WERI-Rb-1 (cell line): ENCODE measurements at regions not wholly inside any gene's neighbourhood (a gene's known extent, or its start where the extent isn't known, plus 50 kb on each side); places are given as distances from the start of the nearest gene placed in this dataset.
A peak's percentile ranks its signal among the peaks of the same experiment; 100 is the strongest.

Source experiments
- DNase-seq: peaks from one replicate; pipeline ENCODE4 v3.0.0-alpha.2; 2020
- H3K27ac ChIP-seq: fragments of 250-450 bp; sonication (Bioruptor Pico); 2 replicates; pipeline ENCODE4 v1.5.1; 2020; ENCODE audit warnings: mild to moderate bottlenecking, moderate library complexity
- H3K27me3 ChIP-seq: fragments of 250-450 bp; sonication (Bioruptor Pico); 2 replicates; pipeline ENCODE4 v1.5.1; 2021; ENCODE audit warnings: mild to moderate bottlenecking, low read depth, moderate library complexity; ENCODE audit not compliant: insufficient read depth, severe bottlenecking
- H3K36me3 ChIP-seq: fragments of 250-450 bp; sonication (Bioruptor Pico); 2 replicates; pipeline ENCODE4 v1.5.1; 2020; ENCODE audit warnings: mild to moderate bottlenecking, moderate library complexity
- H3K4me3 ChIP-seq: 2 replicates; pipeline ENCODE4 v1.5.1; 2011; ENCODE audit warnings: low read depth, mild to moderate bottlenecking, control low read depth, low read length
- H3K9me3 ChIP-seq: fragments of 250-450 bp; sonication (Bioruptor Pico); 2 replicates; pipeline ENCODE4 v1.5.1; 2021; ENCODE audit warnings: mild to moderate bottlenecking, moderate library complexity; ENCODE audit not compliant: severe bottlenecking
- TF ChIP-seq, protein P1 (sequence below): IDR thresholded peaks from 2 replicates; pipeline ENCODE4 v1.5.1; 2011; ENCODE audit warnings: low read depth, mild to moderate bottlenecking, control low read depth, inconsistent platforms, low read length

DNA sequence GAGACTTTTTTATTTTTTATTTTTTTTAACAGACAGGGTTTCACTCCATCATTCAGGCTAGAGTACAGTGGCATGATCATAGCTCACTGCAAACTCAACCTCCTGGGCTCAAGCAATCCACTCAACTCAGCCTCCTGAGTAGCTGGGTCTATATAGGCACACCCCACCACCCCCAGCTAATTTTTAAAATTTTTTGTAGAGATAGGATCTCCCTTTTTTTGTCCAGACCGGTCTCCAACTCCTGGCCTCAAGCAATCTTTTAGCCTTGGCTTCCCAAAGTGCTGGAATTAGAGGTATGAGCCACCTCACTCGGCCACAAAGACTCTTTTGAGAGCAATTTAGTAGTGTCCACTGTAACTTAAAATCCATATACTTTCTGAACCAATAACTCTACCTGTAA, 103.3 kb upstream of the DST start:
- H3K9me3 ChIP-seq: no peaks in the 10 kb centered on the region
- H3K27me3 ChIP-seq: no peaks in the 10 kb centered on the region
- TF ChIP-seq, protein P1, sequence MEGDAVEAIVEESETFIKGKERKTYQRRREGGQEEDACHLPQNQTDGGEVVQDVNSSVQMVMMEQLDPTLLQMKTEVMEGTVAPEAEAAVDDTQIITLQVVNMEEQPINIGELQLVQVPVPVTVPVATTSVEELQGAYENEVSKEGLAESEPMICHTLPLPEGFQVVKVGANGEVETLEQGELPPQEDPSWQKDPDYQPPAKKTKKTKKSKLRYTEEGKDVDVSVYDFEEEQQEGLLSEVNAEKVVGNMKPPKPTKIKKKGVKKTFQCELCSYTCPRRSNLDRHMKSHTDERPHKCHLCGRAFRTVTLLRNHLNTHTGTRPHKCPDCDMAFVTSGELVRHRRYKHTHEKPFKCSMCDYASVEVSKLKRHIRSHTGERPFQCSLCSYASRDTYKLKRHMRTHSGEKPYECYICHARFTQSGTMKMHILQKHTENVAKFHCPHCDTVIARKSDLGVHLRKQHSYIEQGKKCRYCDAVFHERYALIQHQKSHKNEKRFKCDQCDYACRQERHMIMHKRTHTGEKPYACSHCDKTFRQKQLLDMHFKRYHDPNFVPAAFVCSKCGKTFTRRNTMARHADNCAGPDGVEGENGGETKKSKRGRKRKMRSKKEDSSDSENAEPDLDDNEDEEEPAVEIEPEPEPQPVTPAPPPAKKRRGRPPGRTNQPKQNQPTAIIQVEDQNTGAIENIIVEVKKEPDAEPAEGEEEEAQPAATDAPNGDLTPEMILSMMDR: no peak
- peak overlapping the region; percentile 20 for H3K27ac ChIP-seq
- H3K36me3 ChIP-seq: no peaks in the 10 kb centered on the region
- no peak for DNase-seq
- H3K4me3 ChIP-seq: no peak overlapping the region

DNA sequence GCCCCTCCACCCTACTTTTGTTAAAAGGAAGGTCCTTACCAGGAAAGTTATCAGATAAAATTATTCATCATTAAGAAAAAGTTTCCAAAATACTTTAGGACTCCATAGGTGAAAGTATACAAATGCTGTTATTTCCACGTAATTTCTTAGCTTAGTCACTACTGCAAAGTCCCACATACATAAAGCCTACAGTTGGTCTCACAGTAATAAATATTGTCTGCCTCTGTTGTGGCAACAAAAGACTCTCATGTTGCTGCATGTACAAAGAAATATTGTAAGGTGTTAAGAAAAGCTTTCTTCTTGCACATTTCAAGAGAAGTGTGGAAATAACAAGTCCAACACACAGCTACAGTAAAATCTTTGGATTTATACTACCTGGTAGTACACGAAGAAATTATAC, 102.4 kb upstream of the DST start:
- no peak overlapping the region for H3K27ac ChIP-seq
- no peaks in the 10 kb centered on the region for H3K27me3 ChIP-seq
- DNase-seq: no peak
- H3K36me3 ChIP-seq: no peaks in the 10 kb centered on the region
- H3K4me3 ChIP-seq: no peak overlapping the region
- no peaks in the 10 kb centered on the region for H3K9me3 ChIP-seq
- TF ChIP-seq, protein P1: no peak

DNA sequence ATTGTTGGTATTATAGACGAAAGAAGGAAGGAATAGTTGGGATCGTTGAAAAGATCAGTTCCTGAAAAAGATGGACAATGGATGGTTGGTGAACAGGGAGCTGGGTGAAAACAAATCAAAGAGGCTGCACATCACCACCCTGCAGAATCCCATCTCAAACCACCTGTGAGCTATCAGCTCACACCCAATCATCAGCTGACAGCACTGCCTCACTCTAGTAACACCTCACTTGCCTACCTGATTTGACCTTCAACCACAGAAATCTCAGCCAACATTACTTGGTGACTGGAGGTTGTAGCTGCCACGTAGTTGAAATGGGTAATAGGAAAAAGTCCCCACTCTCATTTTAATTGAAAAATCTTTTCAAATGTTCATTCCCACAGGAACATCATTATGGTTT, 101.8 kb upstream of the DST start:
- DNase-seq: no peak
- Histone ChIP-seq H3K4me3 (no peak overlapping the region), H3K27me3 (no peaks in the 10 kb centered on the region), H3K9me3 (no peaks in the 10 kb centered on the region), H3K27ac (no peak overlapping the region), H3K36me3 (no peaks in the 10 kb centered on the region)
- TF ChIP-seq, protein P1: no peak

DNA sequence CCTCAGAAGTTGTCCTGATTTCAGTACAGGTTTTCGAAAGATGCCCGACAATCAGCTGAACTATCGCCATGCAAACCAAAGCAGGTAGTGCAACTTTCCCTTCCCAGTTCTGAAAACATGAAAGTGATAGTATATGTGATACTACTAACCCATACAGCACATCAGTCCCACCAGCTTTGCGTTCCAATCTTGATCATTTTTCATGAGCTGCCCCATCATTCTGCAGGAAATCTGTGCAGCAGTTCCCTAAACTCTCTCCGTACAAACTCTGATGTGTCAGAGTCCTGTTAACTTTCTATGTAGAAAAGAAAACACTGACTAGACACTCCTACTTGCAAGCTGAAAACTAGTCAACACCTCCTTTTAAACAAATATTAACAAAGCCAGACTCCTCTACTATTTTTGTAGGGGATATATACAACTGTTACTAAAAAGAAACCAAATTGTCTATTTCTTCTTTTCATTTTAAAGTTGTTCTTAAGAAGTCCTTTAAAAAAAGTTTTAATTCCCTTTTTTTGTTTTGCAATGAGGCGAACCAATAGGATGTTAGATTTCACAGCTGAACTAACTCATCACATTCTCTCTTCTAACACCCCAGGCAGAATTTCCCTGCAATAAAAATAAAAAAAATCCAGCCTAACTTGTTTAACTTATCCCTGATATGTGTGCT, 99.6 kb upstream of the DST start:
- Histone ChIP-seq H3K4me3 (no peak overlapping the region), H3K9me3 (no peaks in the 10 kb centered on the region), H3K27ac (no peak overlapping the region), H3K36me3 (no peaks in the 10 kb centered on the region), H3K27me3 (no peaks in the 10 kb centered on the region)
- no peak for DNase-seq
- TF ChIP-seq, protein P1: no peak

DNA sequence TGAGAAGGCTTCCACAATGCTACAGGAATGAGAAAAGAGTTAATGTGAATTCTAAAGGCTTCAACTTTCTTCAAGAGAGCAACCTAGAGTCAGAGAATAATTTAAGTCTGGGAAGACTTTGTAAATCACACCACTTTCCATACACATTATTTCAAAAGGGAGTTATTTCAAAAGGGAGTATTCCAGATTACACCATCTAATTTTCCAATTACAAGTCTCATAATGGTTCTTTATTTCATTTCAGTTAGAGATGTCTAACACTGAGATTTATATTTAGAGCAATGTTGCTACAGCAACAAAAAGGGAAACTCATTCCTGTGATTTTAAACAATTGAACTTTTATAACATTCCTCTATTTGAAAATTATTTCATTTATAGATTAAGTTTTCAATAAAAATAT, 98.8 kb upstream of the DST start:
- Histone ChIP-seq H3K27me3 (no peaks in the 10 kb centered on the region), H3K27ac (no peak overlapping the region), H3K4me3 (no peak overlapping the region), H3K36me3 (no peaks in the 10 kb centered on the region), H3K9me3 (no peaks in the 10 kb centered on the region)
- TF ChIP-seq, protein P1: no peak
- DNase-seq: no peak
